Kidney (tissue), 13 donors: ENCODE measurements at regions not wholly inside any gene's neighbourhood (a gene's known extent, or its start where the extent isn't known, plus 50 kb on each side); places are given as distances from the start of the nearest gene placed in this dataset.
"Not testable (repeated sequence)": the region's sequence is repeated elsewhere in the genome, so short reads cannot be mapped to it uniquely, and the experiment has no call there.

ENCODE experiments used
- DNase-seq, 5 donors: peaks; one replicate each; pipeline ENCODE4 v3.0.0-alpha.2; 2013 to 2020
- FAIRE-seq: peaks from 2 replicates; lab custom pipeline; 2012; peaks lifted over from hg19 to GRCh38; lab: Jason Lieb, UNC
- H3K27ac ChIP-seq, 2 donors: one replicate each; pipeline ENCODE4 v1.7.0; 2013; ENCODE audit warnings: low read depth in 2 of 2, low read length in 2 of 2, inconsistent platforms in 1 of 2
- H3K27me3 ChIP-seq: one replicate; pipeline ENCODE4 v1.7.1; 2013; ENCODE audit warnings: low read length, inconsistent platforms; ENCODE audit not compliant: control insufficient read depth, insufficient read depth
- H3K36me3 ChIP-seq, 3 donors: one replicate each; pipeline versions ENCODE4 v1.7.0 to v1.7.1; 2013; ENCODE audit warnings: low read length in 3 of 3, control low read depth in 1 of 3, inconsistent platforms in 1 of 3; ENCODE audit not compliant: insufficient read depth in 3 of 3, control insufficient read depth in 2 of 3
- H3K4me1 ChIP-seq, 3 donors: one replicate each; pipeline versions ENCODE4 v1.7.0 to v1.7.1; 2013; ENCODE audit warnings: low read length in 3 of 3, inconsistent platforms in 1 of 3, low read depth in 1 of 3; ENCODE audit not compliant: control insufficient read depth in 2 of 3, insufficient read depth in 2 of 3
- H3K4me3 ChIP-seq, 3 donors: one replicate each; pipeline versions ENCODE4 v1.7.0 to v1.8.1; 2013; ENCODE audit warnings: low read length in 3 of 3, control low read depth in 1 of 3, inconsistent platforms in 1 of 3
- H3K9ac ChIP-seq, 3 donors: one replicate each; pipeline versions ENCODE4 v1.7.0 to v1.7.1; 2013; ENCODE audit warnings: low read length in 3 of 3, control low read depth in 1 of 3, inconsistent platforms in 1 of 3
- H3K9me3 ChIP-seq, 3 donors: one replicate each; pipeline versions ENCODE4 v1.7.0 to v1.7.1; 2013; ENCODE audit warnings: low read length in 3 of 3, control low read depth in 1 of 3, inconsistent platforms in 1 of 3; ENCODE audit not compliant: control insufficient read depth in 2 of 3, insufficient read depth in 1 of 3
- intact Hi-C: fragments of 100-400 bp; cut with DNase I; formaldehyde crosslinking; loops from one replicate; pipeline ENCODE4 v1.11.1; 2022
- TF ChIP-seq, protein P1 (sequence below): IDR thresholded peaks from 3 replicates; pipeline ENCODE4 v1.5.1; 2012; ENCODE audit warnings: mild to moderate bottlenecking, moderate library complexity, borderline replicate concordance; ENCODE audit not compliant: insufficient read depth; ENCODE audit errors: extremely low read depth
- donor health status: control.
- donor health status: control.
- donor health status: control.
- donor health status: control.
- donor health status: control.
- donor health status: DM: yes; HTN: yes; CAD: no.
- donor health status: Normal renal cell carcinoma (clear cell type).

DNA sequence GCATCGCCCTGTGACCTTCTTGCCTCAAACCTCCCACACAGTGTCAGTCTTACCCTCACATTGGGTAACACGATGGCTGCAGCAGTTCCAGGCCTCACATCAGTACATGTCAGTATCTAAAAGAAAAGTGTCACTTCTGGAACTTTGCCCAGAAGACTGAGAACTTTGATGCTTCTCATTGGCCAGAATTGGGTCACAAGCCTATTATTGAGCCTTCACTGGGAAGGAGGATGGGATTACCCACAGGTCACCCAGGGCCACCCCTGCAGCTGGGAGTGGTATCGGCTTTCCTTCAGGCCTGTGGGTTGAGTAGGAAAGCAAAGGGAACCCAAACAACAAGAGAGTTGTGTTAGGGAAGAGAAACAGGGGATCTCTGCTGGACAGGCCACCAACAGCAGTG is 111.5 kb downstream of the NPY start:
- no peak overlapping the region for H3K9ac ChIP-seq
- H3K9me3 ChIP-seq: no peaks in the 10 kb centered on the region
- H3K27me3 ChIP-seq: no peaks in the 10 kb centered on the region
- DNase-seq (peak in 4 of 5 donors; percentile 50 to 67 (median 58)), FAIRE-seq (no peak)
- H3K36me3 ChIP-seq: no peaks in the 10 kb centered on the region
- no peak overlapping the region for H3K27ac ChIP-seq
- H3K4me1 ChIP-seq: no peaks in the 10 kb centered on the region
- TF ChIP-seq, protein P1, sequence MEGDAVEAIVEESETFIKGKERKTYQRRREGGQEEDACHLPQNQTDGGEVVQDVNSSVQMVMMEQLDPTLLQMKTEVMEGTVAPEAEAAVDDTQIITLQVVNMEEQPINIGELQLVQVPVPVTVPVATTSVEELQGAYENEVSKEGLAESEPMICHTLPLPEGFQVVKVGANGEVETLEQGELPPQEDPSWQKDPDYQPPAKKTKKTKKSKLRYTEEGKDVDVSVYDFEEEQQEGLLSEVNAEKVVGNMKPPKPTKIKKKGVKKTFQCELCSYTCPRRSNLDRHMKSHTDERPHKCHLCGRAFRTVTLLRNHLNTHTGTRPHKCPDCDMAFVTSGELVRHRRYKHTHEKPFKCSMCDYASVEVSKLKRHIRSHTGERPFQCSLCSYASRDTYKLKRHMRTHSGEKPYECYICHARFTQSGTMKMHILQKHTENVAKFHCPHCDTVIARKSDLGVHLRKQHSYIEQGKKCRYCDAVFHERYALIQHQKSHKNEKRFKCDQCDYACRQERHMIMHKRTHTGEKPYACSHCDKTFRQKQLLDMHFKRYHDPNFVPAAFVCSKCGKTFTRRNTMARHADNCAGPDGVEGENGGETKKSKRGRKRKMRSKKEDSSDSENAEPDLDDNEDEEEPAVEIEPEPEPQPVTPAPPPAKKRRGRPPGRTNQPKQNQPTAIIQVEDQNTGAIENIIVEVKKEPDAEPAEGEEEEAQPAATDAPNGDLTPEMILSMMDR: no peak
- no peak overlapping the region for H3K4me3 ChIP-seq
- intact Hi-C loops: no loop called here

DNA sequence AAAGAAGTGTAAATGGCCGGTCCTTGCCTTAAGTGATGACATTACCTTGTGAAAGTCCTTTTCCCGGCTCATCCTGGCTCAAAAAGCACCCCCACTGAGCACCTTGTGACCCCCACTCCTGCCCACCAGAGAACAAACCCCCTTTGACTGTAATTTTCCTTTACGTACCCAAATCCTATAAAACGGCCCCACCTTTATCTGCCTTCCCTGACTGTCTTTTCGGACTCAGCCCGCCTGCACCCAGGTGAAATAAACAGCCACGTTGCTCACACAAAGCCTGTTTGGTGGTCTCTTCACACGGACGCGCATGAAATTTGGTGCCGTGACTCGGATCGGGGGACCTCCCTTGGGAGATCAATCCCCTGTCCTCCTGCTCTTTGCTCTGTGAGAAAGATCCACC is 112.4 kb downstream of the NPY start:
- H3K4me1 ChIP-seq, H3K9ac ChIP-seq, H3K27ac ChIP-seq, H3K27me3 ChIP-seq, DNase-seq, intact Hi-C loops, H3K36me3 ChIP-seq, H3K9me3 ChIP-seq, FAIRE-seq, H3K4me3 ChIP-seq: not testable (repeated sequence)

DNA sequence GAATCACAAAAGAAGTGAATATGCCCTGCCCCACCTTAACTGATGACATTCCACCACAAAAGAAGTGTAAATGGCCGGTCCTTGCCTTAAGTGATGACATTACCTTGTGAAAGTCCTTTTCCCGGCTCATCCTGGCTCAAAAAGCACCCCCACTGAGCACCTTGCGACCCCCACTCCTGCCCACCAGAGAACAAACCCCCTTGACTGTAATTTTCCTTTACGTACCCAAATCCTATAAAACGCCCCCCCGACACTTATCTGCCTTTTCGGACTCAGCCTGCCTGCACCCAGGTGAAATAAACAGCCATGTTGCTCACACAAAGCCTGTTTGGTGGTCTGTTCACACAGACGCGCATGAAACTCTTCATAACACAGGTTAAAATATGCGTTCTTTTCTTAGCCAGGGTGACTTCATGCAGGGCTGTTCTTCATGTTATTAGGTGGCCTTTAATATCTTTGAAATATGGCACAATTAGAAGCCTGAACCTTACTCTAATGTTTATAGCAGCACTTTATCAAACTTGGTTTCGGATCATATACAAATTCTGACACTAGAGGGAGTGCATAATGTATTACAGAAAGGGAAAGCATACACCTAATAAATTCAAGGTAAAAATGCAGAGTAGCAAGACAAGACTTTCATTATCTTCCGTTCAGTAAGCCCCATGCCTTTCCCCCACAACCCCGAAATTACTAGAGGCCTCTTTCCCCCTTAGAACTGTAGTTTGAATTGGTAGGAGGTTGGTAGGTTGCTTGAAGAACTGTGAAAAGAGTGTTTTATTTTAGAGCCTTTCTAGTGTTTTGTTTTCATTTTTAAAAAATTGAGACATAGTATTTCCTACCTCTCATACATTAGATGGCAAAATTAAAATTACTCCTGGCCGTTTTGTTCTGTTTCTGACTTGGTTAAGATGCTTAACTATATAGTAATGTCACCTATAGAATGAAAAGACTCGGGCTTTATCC is 117.9 kb downstream of the NPY start:
- Histone ChIP-seq H3K9me3 (no peaks in the 10 kb centered on the region), H3K27me3 (no peaks in the 10 kb centered on the region), H3K27ac (no peak overlapping the region), H3K9ac (peak overlapping the region in 1 of 3 donors; percentile 41), H3K4me1 (no peaks in the 10 kb centered on the region), H3K36me3 (no peaks in the 10 kb centered on the region), H3K4me3 (peak overlapping the region in 1 of 3 donors; percentile 19)
- DNase-seq: peak in 2 of 5 donors; percentile 23 to 28
- no peak for FAIRE-seq
- TF ChIP-seq, protein P1: peak; percentile 33
- intact Hi-C loops: no loop called here

DNA sequence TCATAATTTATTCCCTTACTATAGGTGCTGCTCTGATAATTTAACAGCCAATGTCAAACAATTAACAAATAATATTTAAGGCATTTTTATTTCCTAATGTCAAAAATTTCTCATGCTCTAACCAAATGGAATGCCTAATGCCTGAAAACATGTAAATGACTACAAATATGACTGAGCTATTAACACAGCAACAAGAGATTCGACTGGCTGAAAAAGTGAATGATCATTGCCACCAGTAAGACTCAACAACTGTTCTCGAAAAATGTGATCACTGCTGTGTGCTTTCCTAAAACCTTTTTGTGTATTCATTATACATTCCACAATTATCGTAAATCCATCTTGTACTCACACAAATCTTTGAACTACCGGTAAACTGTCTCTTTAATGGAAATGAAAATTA is 118.7 kb downstream of the NPY start:
- Histone ChIP-seq H3K9me3 (no peaks in the 10 kb centered on the region), H3K27ac (no peak overlapping the region), H3K36me3 (no peaks in the 10 kb centered on the region), H3K4me1 (no peaks in the 10 kb centered on the region), H3K4me3 (no peak overlapping the region), H3K27me3 (no peaks in the 10 kb centered on the region), H3K9ac (no peak overlapping the region)
- TF ChIP-seq, protein P1: no peak
- intact Hi-C loops: no loop called here
- FAIRE-seq (no peak), DNase-seq (no peak)
